ENCODE measurements at regions not wholly inside any gene's neighbourhood (a gene's known extent, or its start where the extent isn't known, plus 50 kb on each side); places are given as distances from the start of the nearest gene placed in this dataset.

DNA sequence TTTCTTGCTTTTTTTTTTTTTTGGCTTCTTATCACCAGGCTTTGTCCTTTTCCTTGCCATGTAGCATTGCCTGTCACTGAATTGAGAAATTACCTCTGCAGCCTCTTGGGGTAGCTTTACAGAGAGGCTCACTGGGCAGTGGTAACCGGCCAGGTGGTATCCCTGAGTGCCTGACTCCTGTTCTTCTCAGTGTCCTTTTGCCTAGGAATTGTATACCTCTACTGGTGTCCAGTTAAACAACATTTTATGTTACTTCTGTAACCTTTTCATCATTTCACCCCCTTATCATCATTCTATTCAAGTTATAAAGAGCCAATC lies 523.9 kb downstream of the BCL11A start:
- DNase-seq (ENCODE audit: low spot score), result no peak
- Histone ChIP-seq H3K27ac (no peak overlapping the region), H3K4me1 (ENCODE audit: control insufficient read depth in 1 of 2, low read depth in 2 of 2) (no peaks in the 10 kb centered on the region), H3K36me3 (no peaks in the 10 kb centered on the region), H3K27me3 (replicated peaks; ENCODE audit: insufficient read depth) (no peaks in the 10 kb centered on the region), H3K9me3 (peaks cover 7% of the 10 kb centered on the region), H3K4me3 (no peak overlapping the region)
- TF ChIP-seq, protein P1, sequence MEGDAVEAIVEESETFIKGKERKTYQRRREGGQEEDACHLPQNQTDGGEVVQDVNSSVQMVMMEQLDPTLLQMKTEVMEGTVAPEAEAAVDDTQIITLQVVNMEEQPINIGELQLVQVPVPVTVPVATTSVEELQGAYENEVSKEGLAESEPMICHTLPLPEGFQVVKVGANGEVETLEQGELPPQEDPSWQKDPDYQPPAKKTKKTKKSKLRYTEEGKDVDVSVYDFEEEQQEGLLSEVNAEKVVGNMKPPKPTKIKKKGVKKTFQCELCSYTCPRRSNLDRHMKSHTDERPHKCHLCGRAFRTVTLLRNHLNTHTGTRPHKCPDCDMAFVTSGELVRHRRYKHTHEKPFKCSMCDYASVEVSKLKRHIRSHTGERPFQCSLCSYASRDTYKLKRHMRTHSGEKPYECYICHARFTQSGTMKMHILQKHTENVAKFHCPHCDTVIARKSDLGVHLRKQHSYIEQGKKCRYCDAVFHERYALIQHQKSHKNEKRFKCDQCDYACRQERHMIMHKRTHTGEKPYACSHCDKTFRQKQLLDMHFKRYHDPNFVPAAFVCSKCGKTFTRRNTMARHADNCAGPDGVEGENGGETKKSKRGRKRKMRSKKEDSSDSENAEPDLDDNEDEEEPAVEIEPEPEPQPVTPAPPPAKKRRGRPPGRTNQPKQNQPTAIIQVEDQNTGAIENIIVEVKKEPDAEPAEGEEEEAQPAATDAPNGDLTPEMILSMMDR (IDR thresholded peaks at IDR 0.05), result no peak
- no peak for ATAC-seq (ENCODE audit: insufficient number of reproducible peaks, low FRiP score, low read depth)

DNA sequence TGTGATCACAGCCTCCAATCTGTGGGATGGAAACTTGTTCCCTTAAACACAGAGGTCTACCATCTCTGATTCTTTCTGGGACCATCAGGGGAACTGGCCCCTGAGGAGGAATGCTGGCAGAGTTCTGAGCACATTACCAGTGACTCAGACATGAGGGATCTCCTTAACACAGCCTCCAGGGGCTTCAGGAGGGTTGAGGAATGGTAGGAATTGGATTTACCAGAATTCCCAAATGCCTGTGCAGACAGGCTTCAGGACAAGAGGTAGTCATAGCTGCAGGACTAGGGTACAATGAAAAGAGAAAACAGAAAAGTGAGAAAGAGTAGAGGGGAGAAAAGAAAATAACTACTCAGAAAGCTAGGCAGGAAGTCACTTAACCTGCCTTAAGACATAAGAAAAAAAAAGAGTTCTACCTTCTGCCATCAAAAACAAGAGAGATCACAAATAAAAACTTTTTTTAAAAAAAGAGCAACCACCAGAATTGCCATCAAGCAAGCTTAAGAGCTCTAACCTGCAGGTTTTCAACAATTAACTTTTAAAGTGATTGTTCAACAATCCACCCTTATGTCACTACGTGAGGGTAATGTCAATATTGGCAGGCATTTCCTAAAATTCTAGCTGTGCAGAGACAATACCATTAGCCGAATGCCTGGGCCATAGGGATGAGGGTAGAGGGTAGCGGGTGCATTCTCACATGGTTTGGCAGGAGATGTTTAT lies 524.4 kb downstream of the BCL11A start:
- Histone ChIP-seq H3K36me3 (no peaks in the 10 kb centered on the region), H3K27ac (no peak overlapping the region), H3K4me3 (no peak overlapping the region), H3K9me3 (peaks cover 7% of the 10 kb centered on the region), H3K27me3 (replicated peaks; ENCODE audit: insufficient read depth) (no peaks in the 10 kb centered on the region), H3K4me1 (ENCODE audit: control insufficient read depth in 1 of 2, low read depth in 2 of 2) (no peaks in the 10 kb centered on the region)
- no peak for ATAC-seq (ENCODE audit: insufficient number of reproducible peaks, low FRiP score, low read depth)
- no peak for DNase-seq (ENCODE audit: low spot score)
- TF ChIP-seq, protein P1 (IDR thresholded peaks at IDR 0.05), result no peak

DNA sequence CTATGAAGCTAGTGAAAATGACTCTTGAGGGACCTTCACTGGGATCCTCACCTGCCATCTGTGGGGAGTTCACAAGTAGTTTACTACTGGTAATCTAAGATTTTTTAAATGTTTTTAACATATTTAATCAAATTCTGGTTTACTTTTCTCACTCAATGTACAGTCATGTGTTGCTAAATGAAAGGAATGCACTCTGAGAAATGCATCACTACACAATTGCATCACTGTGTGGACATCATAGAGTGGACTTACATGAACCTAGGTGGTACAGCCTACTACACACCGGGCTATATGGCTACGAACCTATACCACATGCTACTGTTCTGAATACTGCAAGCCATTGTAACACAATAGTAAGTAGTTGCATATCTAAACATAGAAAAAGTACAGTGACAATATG lies 528.0 kb downstream of the BCL11A start:
- ATAC-seq (ENCODE audit: insufficient number of reproducible peaks, low FRiP score, low read depth) (no peak), DNase-seq (ENCODE audit: low spot score) (no peak)
- no peaks in the 10 kb centered on the region for H3K27me3 ChIP-seq (replicated peaks; ENCODE audit: insufficient read depth)
- no peak overlapping the region for H3K4me3 ChIP-seq
- no peaks in the 10 kb centered on the region for H3K36me3 ChIP-seq
- TF ChIP-seq, protein P1 (IDR thresholded peaks at IDR 0.05), result no peak
- H3K9me3 ChIP-seq, result no peaks in the 10 kb centered on the region
- no peaks in the 10 kb centered on the region for H3K4me1 ChIP-seq (ENCODE audit: control insufficient read depth in 1 of 2, low read depth in 2 of 2)
- H3K27ac ChIP-seq, result no peak overlapping the region

DNA sequence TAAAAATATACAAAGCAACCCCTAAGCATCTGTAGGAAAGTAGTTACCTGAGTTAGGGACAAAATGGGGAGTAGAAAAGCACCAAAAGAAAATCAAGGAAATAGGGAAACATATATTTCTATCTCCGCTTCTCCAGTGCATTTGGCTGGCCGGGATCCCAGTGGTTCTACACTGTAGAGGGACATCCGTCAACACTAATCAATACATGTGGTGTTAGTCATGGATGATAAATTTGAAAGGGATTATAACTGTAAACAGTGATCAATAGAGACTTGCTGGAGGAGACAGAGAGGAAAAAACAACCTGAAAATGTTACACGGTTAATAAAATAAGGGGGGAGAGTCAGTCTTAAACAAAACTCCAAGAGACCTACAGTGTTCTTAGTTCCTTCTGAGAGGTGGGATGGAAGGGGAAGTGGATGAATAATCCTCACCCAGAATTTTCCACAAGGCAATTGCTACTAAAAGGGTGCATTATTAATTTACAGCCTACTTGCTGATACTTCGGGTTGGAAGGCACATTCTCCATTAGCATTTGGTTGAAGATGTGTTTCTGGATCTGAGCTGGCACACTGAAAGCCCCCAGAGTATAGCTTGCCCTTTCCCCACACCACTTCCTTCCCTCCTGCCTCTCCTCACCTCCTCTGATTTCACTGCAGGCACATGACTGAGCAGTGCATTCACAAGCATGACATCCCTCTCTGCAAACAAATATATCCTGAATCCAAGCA lies 530.0 kb downstream of the BCL11A start:
- H3K9me3 ChIP-seq, result no peaks in the 10 kb centered on the region
- no peaks in the 10 kb centered on the region for H3K36me3 ChIP-seq
- DNase-seq (ENCODE audit: low spot score) (no peak), ATAC-seq (ENCODE audit: insufficient number of reproducible peaks, low FRiP score, low read depth) (no peak)
- H3K27me3 ChIP-seq (replicated peaks; ENCODE audit: insufficient read depth), result no peaks in the 10 kb centered on the region
- H3K27ac ChIP-seq, result no peak overlapping the region
- TF ChIP-seq, protein P1 (IDR thresholded peaks at IDR 0.05), result no peak
- H3K4me1 ChIP-seq (ENCODE audit: control insufficient read depth in 1 of 2, low read depth in 2 of 2), result no peaks in the 10 kb centered on the region
- no peak overlapping the region for H3K4me3 ChIP-seq

DNA sequence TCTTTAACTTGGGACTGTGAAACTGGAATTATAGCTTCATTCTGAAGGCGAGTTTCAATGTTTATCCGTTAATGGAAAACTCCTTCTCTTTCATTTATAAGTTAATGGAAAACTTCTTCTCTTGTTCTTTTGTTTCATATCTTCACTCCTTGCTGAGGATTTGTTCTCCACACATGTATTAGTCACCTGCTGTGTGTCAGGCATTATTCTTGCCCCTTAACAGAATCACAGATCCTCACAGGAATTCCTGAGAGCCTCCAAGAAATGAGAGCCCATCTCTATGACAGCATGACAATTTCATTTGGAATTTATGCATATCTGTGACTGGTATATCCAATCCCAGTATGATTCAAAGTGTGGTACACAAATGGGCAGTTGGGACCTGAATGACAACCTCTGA lies 545.8 kb downstream of the BCL11A start:
- ATAC-seq (ENCODE audit: insufficient number of reproducible peaks, low FRiP score, low read depth), result no peak
- TF ChIP-seq, protein P1 (IDR thresholded peaks at IDR 0.05), result no peak
- no peaks in the 10 kb centered on the region for H3K9me3 ChIP-seq
- H3K27ac ChIP-seq, result no peak overlapping the region
- no peaks in the 10 kb centered on the region for H3K36me3 ChIP-seq
- H3K4me3 ChIP-seq, result no peak overlapping the region
- H3K27me3 ChIP-seq (replicated peaks; ENCODE audit: insufficient read depth), result no peaks in the 10 kb centered on the region
- DNase-seq (ENCODE audit: low spot score), result no peak
- no peaks in the 10 kb centered on the region for H3K4me1 ChIP-seq (ENCODE audit: control insufficient read depth in 1 of 2, low read depth in 2 of 2)
